Natural killer cell (primary cell): ENCODE measurements at regions not wholly inside any gene's neighbourhood (a gene's known extent, or its start where the extent isn't known, plus 50 kb on each side); places are given as distances from the start of the nearest gene placed in this dataset.

Source experiments
- ATAC-seq, 3 donors: fragments of 150-1000 bp in 2 of 3; fragments of 200-7000 bp in 1 of 3; cut with Tn5 transposase; 1 replicate in 1 of 3; 2 replicates in 2 of 3; pipeline ENCODE4 v1.10.0; 2021; ENCODE audit warnings: mild to moderate bottlenecking in 2 of 3, moderate library complexity in 2 of 3
- DNase-seq, 2 donors: peaks; one replicate each; pipeline versions ENCODE4 v3.0.0 to v3.0.0-alpha.2; 2013 to 2021; ENCODE audit warnings: mixed read lengths in 1 of 2
- H3K27ac ChIP-seq: one replicate; pipeline ENCODE4 v1.5.1; 2013; ENCODE audit warnings: mild to moderate bottlenecking, low read length
- H3K27me3 ChIP-seq: one replicate; pipeline ENCODE4 v1.6.1; 2013; ENCODE audit warnings: low read length; ENCODE audit not compliant: control insufficient read depth, insufficient read depth
- H3K36me3 ChIP-seq: one replicate; pipeline ENCODE4 v1.6.1; 2013; ENCODE audit warnings: low read length; ENCODE audit not compliant: control insufficient read depth, insufficient read depth
- H3K4me1 ChIP-seq: one replicate; pipeline ENCODE4 v1.6.1; 2013; ENCODE audit warnings: low read length; ENCODE audit not compliant: control insufficient read depth, insufficient read depth
- H3K4me3 ChIP-seq: one replicate; pipeline ENCODE4 v1.5.1; 2013; ENCODE audit warnings: low read length
- H3K9me3 ChIP-seq: one replicate; pipeline ENCODE4 v1.6.1; 2013; ENCODE audit warnings: low read length; ENCODE audit not compliant: control insufficient read depth, insufficient read depth
- H3K27ac Mint-ChIP-seq, 2 donors: one replicate each; pipeline ENCODE4 v1.8.0; 2022; ENCODE audit warnings: mild to moderate bottlenecking in 2 of 2, mixed read lengths in 2 of 2, moderate library complexity in 1 of 2
- H3K27me3 Mint-ChIP-seq, 2 donors: one replicate each; pipeline ENCODE4 v1.8.0; 2022; ENCODE audit warnings: low read depth in 2 of 2, mixed read lengths in 2 of 2
- H3K36me3 Mint-ChIP-seq: one replicate; pipeline ENCODE4 v1.8.0; 2022; ENCODE audit warnings: mixed read lengths
- H3K4me1 Mint-ChIP-seq, 2 donors: one replicate each; pipeline ENCODE4 v1.8.0; 2022; ENCODE audit warnings: mixed read lengths in 2 of 2
- H3K4me3 Mint-ChIP-seq: one replicate; pipeline ENCODE4 v1.8.0; 2022; ENCODE audit warnings: mild to moderate bottlenecking, moderate library complexity, mixed read lengths
- H3K9me3 Mint-ChIP-seq, 2 donors: one replicate each; pipeline ENCODE4 v1.8.0; 2022; ENCODE audit warnings: mixed read lengths in 2 of 2
- WGBS: methylation state at CpG from one replicate; pipeline ENCODE4 v1.1.7; 2013; ENCODE audit warnings: missing lambda C conversion rate; ENCODE audit not compliant: insufficient coverage; 5-methylcytosine and 5-hydroxymethylcytosine counted together
- intact Hi-C: fragments of 100-400 bp; cut with micrococcal nuclease; formaldehyde crosslinking; loops from one replicate; pipeline ENCODE4 v1.14.2; 2022
- TF ChIP-seq, protein P1 (sequence below): fragments of 200-600 bp; IDR thresholded peaks from one replicate; pipeline ENCODE4 v1.8.0; 2022; ENCODE audit warnings: antibody characterized with exemption

DNA sequence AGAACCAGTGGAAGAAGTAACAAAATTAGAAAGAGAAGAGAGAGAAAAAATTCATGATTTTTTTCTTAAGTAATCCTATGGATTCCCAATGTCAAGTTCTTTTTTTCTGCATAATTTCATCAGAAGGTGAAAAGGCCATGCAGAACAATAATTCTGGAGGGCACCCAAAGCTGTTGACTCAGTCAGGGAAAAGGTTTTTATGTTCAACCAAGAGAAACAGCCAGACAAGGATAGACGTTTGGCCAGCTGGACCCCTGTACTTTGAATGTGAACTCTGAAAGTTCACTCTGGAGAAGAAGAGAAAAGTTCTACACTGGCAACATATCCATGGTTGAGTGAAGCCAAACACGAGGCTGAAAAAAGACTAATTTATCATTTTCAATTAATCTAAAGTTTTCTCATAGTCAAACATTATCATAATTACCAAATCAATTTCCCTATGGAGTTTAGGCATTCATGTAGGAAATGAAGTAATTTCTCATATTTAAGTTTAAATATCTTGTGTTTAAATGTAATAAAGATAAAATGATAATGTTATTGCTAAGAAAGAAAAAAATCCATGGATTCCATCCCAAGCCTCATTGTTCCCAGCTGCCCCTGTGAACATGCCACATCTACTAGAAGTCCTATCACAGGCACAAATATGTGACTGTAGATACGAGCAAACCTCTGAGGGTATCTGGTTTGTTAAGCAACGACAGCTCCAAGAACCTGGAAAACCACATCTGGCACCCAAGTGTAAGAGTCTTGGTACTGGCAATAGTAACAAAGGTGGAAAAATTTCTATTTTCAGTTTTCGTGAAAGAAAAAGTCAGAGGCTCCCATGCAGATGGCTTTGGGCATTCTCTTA lies 742.7 kb upstream of the ACVR2A start:
- H3K4me3 ChIP-seq = no peak overlapping the region
- Mint-ChIP-seq H3K36me3 (no peaks in the 10 kb centered on the region), H3K4me1 (no peaks in the 10 kb centered on the region), H3K27ac (no peak overlapping the region), H3K9me3 (peaks cover 0 to 4% of the 10 kb centered on the region in 2 donors), H3K27me3 (peaks cover 0 to 8% of the 10 kb centered on the region in 2 donors), H3K4me3 (no peak overlapping the region)
- no peaks in the 10 kb centered on the region for H3K36me3 ChIP-seq
- intact Hi-C loops = no loop called here
- H3K27me3 ChIP-seq = no peaks in the 10 kb centered on the region
- no peaks in the 10 kb centered on the region for H3K4me1 ChIP-seq
- no peak for DNase-seq
- TF ChIP-seq, protein P1, sequence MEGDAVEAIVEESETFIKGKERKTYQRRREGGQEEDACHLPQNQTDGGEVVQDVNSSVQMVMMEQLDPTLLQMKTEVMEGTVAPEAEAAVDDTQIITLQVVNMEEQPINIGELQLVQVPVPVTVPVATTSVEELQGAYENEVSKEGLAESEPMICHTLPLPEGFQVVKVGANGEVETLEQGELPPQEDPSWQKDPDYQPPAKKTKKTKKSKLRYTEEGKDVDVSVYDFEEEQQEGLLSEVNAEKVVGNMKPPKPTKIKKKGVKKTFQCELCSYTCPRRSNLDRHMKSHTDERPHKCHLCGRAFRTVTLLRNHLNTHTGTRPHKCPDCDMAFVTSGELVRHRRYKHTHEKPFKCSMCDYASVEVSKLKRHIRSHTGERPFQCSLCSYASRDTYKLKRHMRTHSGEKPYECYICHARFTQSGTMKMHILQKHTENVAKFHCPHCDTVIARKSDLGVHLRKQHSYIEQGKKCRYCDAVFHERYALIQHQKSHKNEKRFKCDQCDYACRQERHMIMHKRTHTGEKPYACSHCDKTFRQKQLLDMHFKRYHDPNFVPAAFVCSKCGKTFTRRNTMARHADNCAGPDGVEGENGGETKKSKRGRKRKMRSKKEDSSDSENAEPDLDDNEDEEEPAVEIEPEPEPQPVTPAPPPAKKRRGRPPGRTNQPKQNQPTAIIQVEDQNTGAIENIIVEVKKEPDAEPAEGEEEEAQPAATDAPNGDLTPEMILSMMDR = no peak
- no peak overlapping the region for H3K27ac ChIP-seq
- ATAC-seq = no peak
- no peaks in the 10 kb centered on the region for H3K9me3 ChIP-seq
- WGBS = 78% methylated on average over 4 of the region's 5 CpGs

DNA sequence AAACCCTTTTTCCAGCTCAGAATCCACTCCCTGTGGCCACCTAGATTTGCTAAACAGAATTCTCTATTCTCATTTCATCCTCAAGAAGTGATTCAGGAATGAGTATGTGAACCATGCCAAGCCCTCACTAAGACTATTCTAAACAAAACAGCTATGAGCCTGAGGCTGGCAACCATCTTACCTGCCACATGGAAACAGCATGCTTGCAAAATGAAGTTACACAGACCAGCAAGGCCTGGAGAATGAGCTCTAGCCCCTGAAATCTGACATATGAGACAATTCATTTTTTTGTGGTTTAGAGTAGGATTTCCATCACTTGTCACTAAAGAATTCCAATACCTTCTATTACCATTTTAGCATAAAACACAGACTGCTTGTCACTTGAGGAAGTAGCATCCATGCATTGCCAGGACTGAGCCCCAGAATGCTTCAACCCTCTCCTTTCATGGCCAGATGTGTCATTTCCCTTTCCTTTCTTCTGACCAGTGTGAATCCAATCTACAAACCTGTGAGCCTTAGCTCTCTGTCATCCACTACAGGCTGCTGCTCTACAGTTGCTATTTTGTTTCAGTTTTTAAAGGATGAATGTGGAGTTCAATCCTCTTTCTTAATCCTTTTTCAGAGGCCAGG lies 744.3 kb upstream of the ACVR2A start:
- no peaks in the 10 kb centered on the region for H3K36me3 Mint-ChIP-seq
- H3K27ac Mint-ChIP-seq = no peak overlapping the region
- H3K27me3 Mint-ChIP-seq = peaks cover 0 to 9% of the 10 kb centered on the region in 2 donors
- Histone ChIP-seq H3K4me1 (no peaks in the 10 kb centered on the region), H3K36me3 (no peaks in the 10 kb centered on the region), H3K4me3 (no peak overlapping the region), H3K27ac (no peak overlapping the region), H3K27me3 (no peaks in the 10 kb centered on the region), H3K9me3 (no peaks in the 10 kb centered on the region)
- H3K4me3 Mint-ChIP-seq = no peak overlapping the region
- intact Hi-C loops = no loop called here
- DNase-seq (no peak), ATAC-seq (no peak)
- TF ChIP-seq, protein P1 = no peak
- no peaks in the 10 kb centered on the region for H3K4me1 Mint-ChIP-seq
- H3K9me3 Mint-ChIP-seq = peaks cover 0 to 4% of the 10 kb centered on the region in 2 donors

DNA sequence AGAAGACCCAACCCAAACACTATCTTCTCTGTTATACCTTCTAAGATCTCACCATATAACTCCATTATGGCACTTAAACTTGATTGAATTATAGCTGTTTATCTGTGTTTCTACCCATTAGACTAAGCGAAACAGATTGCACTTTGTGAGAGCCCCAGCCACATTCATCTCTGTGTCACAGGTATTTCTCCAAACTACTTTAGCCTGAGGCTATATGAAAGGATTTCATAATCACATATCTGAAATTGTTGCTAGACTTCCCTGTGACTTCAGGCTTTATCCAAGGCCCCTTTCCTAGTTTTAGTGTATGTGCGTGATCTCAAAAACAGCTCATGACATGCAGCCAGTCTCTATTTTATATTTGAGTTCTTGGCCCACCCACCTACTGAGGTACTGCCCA lies 745.0 kb upstream of the ACVR2A start:
- no peaks in the 10 kb centered on the region for H3K36me3 Mint-ChIP-seq
- no peaks in the 10 kb centered on the region for H3K4me1 Mint-ChIP-seq
- ATAC-seq (no peak), DNase-seq (no peak)
- Histone ChIP-seq H3K27me3 (no peaks in the 10 kb centered on the region), H3K9me3 (no peaks in the 10 kb centered on the region), H3K36me3 (no peaks in the 10 kb centered on the region), H3K4me3 (no peak overlapping the region), H3K4me1 (no peaks in the 10 kb centered on the region), H3K27ac (no peak overlapping the region)
- WGBS = 83% methylated on average over 2 of the region's 2 CpGs
- no peak overlapping the region for H3K27ac Mint-ChIP-seq
- H3K27me3 Mint-ChIP-seq = peaks cover 0 to 10% of the 10 kb centered on the region in 2 donors
- H3K4me3 Mint-ChIP-seq = no peak overlapping the region
- TF ChIP-seq, protein P1 = no peak
- H3K9me3 Mint-ChIP-seq = peaks cover 0 to 2% of the 10 kb centered on the region in 2 donors
- intact Hi-C loops = no loop called here
